GM21528 (cell line): ENCODE measurements at regions not wholly inside any gene's neighbourhood (a gene's known extent, or its start where the extent isn't known, plus 50 kb on each side); places are given as distances from the start of the nearest gene placed in this dataset.
"Not testable (repeated sequence)": the region's sequence is repeated elsewhere in the genome, so short reads cannot be mapped to it uniquely, and the experiment has no call there.

Source experiments
- ATAC-seq: cut with Tn5 transposase; IDR thresholded peaks from one replicate; pipeline ENCODE4 v1.9.1; 2021; ENCODE audit warnings: mild to moderate bottlenecking, moderate library complexity; ENCODE audit not compliant: unreplicated experiment, low FRiP score

- ATAC-seq, result no peak
Measured at GRCh38 chr7:69515495-69516212, 82.6 kb upstream of the AUTS2 start.

GRCh38 chr7:69516238-69516820, 81.9 kb upstream of the AUTS2 start:
- no peak for ATAC-seq

GRCh38 chr7:69517985-69518704, 80.1 kb upstream of the AUTS2 start:
- ATAC-seq, result no peak

GRCh38 chr7:69518705-69519077, 79.6 kb upstream of the AUTS2 start:
- ATAC-seq, result no peak

GRCh38 chr7:69526570-69526969, 71.7 kb upstream of the AUTS2 start:
- no peak for ATAC-seq

GRCh38 chr7:69527706-69528105, 70.6 kb upstream of the AUTS2 start:
- no peak for ATAC-seq

GRCh38 chr7:69531050-69531449, 67.2 kb upstream of the AUTS2 start:
- ATAC-seq, result no peak

DNA sequence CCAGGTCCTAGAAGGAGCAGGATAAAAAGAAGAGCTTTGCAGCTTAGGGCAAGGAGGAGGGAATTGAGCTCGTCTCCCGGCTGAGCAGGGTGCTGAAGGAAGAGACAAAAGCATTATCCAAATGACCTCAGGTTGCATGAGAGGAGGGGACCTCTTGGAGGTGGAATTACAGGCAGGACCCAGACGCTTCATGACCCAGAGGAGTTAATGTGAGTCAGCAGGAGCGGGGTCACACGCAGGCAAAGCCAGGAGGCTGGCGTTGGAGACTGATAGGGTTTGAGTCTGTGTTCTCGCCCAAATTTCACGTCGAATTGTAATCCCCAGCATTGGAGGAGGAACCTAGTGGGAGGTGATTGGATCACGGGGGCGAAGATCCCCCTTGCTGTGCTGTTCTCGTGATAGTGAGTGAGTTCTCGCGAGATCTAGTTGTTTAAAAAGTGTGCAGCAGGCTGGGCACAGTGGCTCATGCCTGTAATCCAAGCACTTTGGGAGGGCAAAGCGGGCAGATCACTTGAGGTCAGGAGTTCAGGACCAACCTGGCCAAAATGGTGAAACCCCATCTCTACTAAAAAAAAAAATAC, 63.7 kb upstream of the AUTS2 start:
- ATAC-seq, result no peak

DNA sequence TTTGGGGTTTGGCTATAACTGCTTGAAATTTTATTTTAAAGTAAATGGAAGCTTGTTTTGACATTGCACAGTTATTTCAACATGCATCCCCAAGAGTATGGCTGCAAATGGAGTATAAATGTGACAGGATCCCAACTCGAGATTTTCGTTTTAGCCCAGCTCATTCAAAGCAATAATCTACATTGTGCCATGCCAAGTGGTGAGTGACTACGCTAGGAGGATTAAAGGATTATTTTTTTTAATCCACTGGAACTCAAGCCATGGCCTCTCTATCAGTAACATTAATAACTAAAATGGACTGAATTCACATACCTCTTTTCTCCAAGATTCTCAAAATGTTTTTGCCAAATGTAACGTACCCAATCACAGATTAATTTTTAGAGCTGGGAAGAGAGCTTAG, 60.6 kb upstream of the AUTS2 start:
- no peak for ATAC-seq

- no peak for ATAC-seq
Measured at GRCh38 chr7:69539531-69539930, 58.7 kb upstream of the AUTS2 start.

GRCh38 chr7:69540287-69540686, 58.0 kb upstream of the AUTS2 start:
- no peak for ATAC-seq

- ATAC-seq, result not testable (repeated sequence)
Measured at GRCh38 chr7:69541779-69542432, 56.4 kb upstream of the AUTS2 start.

GRCh38 chr7:69545175-69545574, 53.1 kb upstream of the AUTS2 start:
- ATAC-seq, result no peak
